ENCODE measurements at regions not wholly inside any gene's neighbourhood (a gene's known extent, or its start where the extent isn't known, plus 50 kb on each side); places are given as distances from the start of the nearest gene placed in this dataset.

GRCh38 chr12:81022531-81022930, 55.3 kb upstream of the ACSS3 start:
- no peak for DNase-seq (ENCODE audit: low read depth in 2 of 3, low spot score in 2 of 3)

GRCh38 chr12:81021834-81022233, 56.0 kb upstream of the ACSS3 start:
- no peak for DNase-seq (ENCODE audit: low read depth in 2 of 3, low spot score in 2 of 3)

- DNase-seq (ENCODE audit: low read depth in 2 of 3, low spot score in 2 of 3) = no peak
These were observed 56.6 kb upstream of the ACSS3 start for GRCh38 chr12:81021131-81021748.

GRCh38 chr12:81017792-81018191, 60.1 kb upstream of the ACSS3 start:
- DNase-seq (ENCODE audit: low read depth in 2 of 3, low spot score in 2 of 3) = no peak

- no peak for DNase-seq (ENCODE audit: low read depth in 2 of 3, low spot score in 2 of 3)
These were observed 62.4 kb upstream of the ACSS3 start for GRCh38 chr12:81015510-81015909.

GRCh38 chr12:81010641-81011040, 67.2 kb upstream of the ACSS3 start:
- DNase-seq (ENCODE audit: low read depth in 2 of 3, low spot score in 2 of 3) = no peak

GRCh38 chr12:81005606-81006005, 67.9 kb upstream of the LIN7A start:
- no peak for DNase-seq (ENCODE audit: low read depth in 2 of 3, low spot score in 2 of 3)

GRCh38 chr12:81000831-81001230, 63.1 kb upstream of the LIN7A start:
- DNase-seq (ENCODE audit: low read depth in 2 of 3, low spot score in 2 of 3) = no peak

GRCh38 chr12:80988986-80989385, 51.3 kb upstream of the LIN7A start:
- peak in 2 of 3 donors; percentile 4 to 18 for DNase-seq (ENCODE audit: low read depth in 2 of 3, low spot score in 2 of 3)
